ENCODE measurements at regions not wholly inside any gene's neighbourhood (a gene's known extent, or its start where the extent isn't known, plus 50 kb on each side); places are given as distances from the start of the nearest gene placed in this dataset.
"Not testable (repeated sequence)": the region's sequence is repeated elsewhere in the genome, so short reads cannot be mapped to it uniquely, and the experiment has no call there.

GRCh38 chr2:84071050-84071449, 388.0 kb downstream of the SUCLG1 start:
- no peak overlapping the region for H3K27ac ChIP-seq
- H3K4me1 ChIP-seq = no peaks in the 10 kb centered on the region
- intact Hi-C loops (cut with DNase I) = no loop called here
- TF ChIP-seq CTCF (IDR thresholded peaks at IDR 0.05) = no peak
- H3K4me3 ChIP-seq = no peak overlapping the region
- no peaks in the 10 kb centered on the region for H3K36me3 ChIP-seq
- H3K9me3 ChIP-seq = no peaks in the 10 kb centered on the region
- DNase-seq (no peak), ATAC-seq (no peak)
- no peaks in the 10 kb centered on the region for H3K27me3 ChIP-seq (ENCODE audit: low read depth)

GRCh38 chr2:84065857-84066256, 393.2 kb downstream of the SUCLG1 start:
- no peaks in the 10 kb centered on the region for H3K27me3 ChIP-seq (ENCODE audit: low read depth)
- no peak for DNase-seq
- H3K4me1 ChIP-seq = no peaks in the 10 kb centered on the region
- no peak for ATAC-seq
- intact Hi-C loops (cut with DNase I) = no loop called here
- no peak for TF ChIP-seq CTCF (IDR thresholded peaks at IDR 0.05)
- H3K36me3 ChIP-seq = no peaks in the 10 kb centered on the region
- H3K9me3 ChIP-seq = no peaks in the 10 kb centered on the region
- H3K27ac ChIP-seq = no peak overlapping the region
- H3K4me3 ChIP-seq = no peak overlapping the region

- H3K9me3 ChIP-seq = no peaks in the 10 kb centered on the region
- no peak overlapping the region for H3K27ac ChIP-seq
- TF ChIP-seq CTCF (IDR thresholded peaks at IDR 0.05) = no peak
- H3K4me3 ChIP-seq = no peak overlapping the region
- intact Hi-C loops (cut with DNase I) = no loop called here
- no peak for DNase-seq
- no peaks in the 10 kb centered on the region for H3K4me1 ChIP-seq
- no peak for ATAC-seq
- H3K27me3 ChIP-seq (ENCODE audit: low read depth) = no peaks in the 10 kb centered on the region
- no peaks in the 10 kb centered on the region for H3K36me3 ChIP-seq
Observed at GRCh38 chr2:84057917-84058560, 401.0 kb downstream of the SUCLG1 start.

GRCh38 chr2:84055816-84056215, 403.3 kb downstream of the SUCLG1 start:
- DNase-seq (no peak), ATAC-seq (no peak)
- Histone ChIP-seq H3K27ac (no peak overlapping the region), H3K36me3 (no peaks in the 10 kb centered on the region), H3K27me3 (ENCODE audit: low read depth) (no peaks in the 10 kb centered on the region), H3K4me1 (no peaks in the 10 kb centered on the region), H3K9me3 (no peaks in the 10 kb centered on the region), H3K4me3 (no peak overlapping the region)
- no peak for TF ChIP-seq CTCF (IDR thresholded peaks at IDR 0.05)
- intact Hi-C loops (cut with DNase I) = no loop called here

- DNase-seq; H3K27ac ChIP-seq; intact Hi-C loops (cut with DNase I); H3K4me1 ChIP-seq; ATAC-seq; H3K36me3 ChIP-seq; H3K27me3 ChIP-seq (ENCODE audit: low read depth); H3K9me3 ChIP-seq; H3K4me3 ChIP-seq: not testable (repeated sequence)
Observed at GRCh38 chr2:84054577-84054976, 404.5 kb downstream of the SUCLG1 start.

- intact Hi-C loops (cut with DNase I) = no loop called here
- TF ChIP-seq CTCF (IDR thresholded peaks at IDR 0.05) = no peak
- Histone ChIP-seq H3K27me3 (ENCODE audit: low read depth) (no peaks in the 10 kb centered on the region), H3K4me1 (no peaks in the 10 kb centered on the region), H3K36me3 (no peaks in the 10 kb centered on the region), H3K9me3 (no peaks in the 10 kb centered on the region), H3K27ac (no peak overlapping the region), H3K4me3 (no peak overlapping the region)
- ATAC-seq (no peak), DNase-seq (no peak)
Observed at GRCh38 chr2:84052913-84053312, 406.2 kb downstream of the SUCLG1 start.
